Activated CD8-positive, alpha-beta T cell treated with anti-CD3 and anti-CD28 coated beads for 36 hours (primary cell): ENCODE measurements at regions not wholly inside any gene's neighbourhood (a gene's known extent, or its start where the extent isn't known, plus 50 kb on each side); places are given as distances from the start of the nearest gene placed in this dataset.

Experiments
- ATAC-seq: fragments of 200-7000 bp; cut with Tn5 transposase; one replicate; pipeline ENCODE4 v1.10.0; 2021; ENCODE audit warnings: mild to moderate bottlenecking, moderate library complexity
- CTCF ChIA-PET: fragments of 350-600 bp; sonication (Branson Sonifier 250); formaldehyde crosslinking; loops from one replicate; lab custom pipeline; 2021; ENCODE audit warnings: antibody characterized with exemption; lab: Charles Lee
- POLR2A ChIA-PET: fragments of 350-600 bp; sonication (Branson Sonifier 250); formaldehyde crosslinking; loops from one replicate; lab custom pipeline; 2021; ENCODE audit warnings: antibody characterized with exemption; lab: Charles Lee
- DNase-seq: peaks from one replicate; pipeline ENCODE4 v3.0.0-alpha.2; 2020
- H3K27ac Mint-ChIP-seq: one replicate; pipeline ENCODE4 v1.8.0; 2021; ENCODE audit warnings: mild to moderate bottlenecking, mixed read lengths
- H3K27me3 Mint-ChIP-seq: one replicate; pipeline ENCODE4 v1.8.0; 2021; ENCODE audit warnings: mixed read lengths
- H3K36me3 Mint-ChIP-seq: one replicate; pipeline ENCODE4 v1.8.0; 2021; ENCODE audit warnings: low read depth, mixed read lengths
- H3K4me1 Mint-ChIP-seq: one replicate; pipeline ENCODE4 v1.8.0; 2021; ENCODE audit warnings: low read depth, mixed read lengths
- H3K4me3 Mint-ChIP-seq: one replicate; pipeline ENCODE4 v1.8.0; 2021; ENCODE audit warnings: mild to moderate bottlenecking, moderate library complexity, mixed read lengths
- H3K9me3 Mint-ChIP-seq: one replicate; pipeline ENCODE4 v1.8.0; 2021; ENCODE audit warnings: mixed read lengths
- CTCF ChIP-seq: fragments of 200-600 bp; IDR thresholded peaks from one replicate; pipeline ENCODE4 v1.8.0; 2022; ENCODE audit warnings: antibody characterized with exemption, mild to moderate bottlenecking
- intact Hi-C: fragments of 100-400 bp; cut with micrococcal nuclease; formaldehyde crosslinking; loops from one replicate; pipeline ENCODE4 v1.10.0; 2022

GRCh38 chr9:13020146-13021040, 245.6 kb downstream of the LURAP1L start:
- H3K27me3 Mint-ChIP-seq, result no peaks in the 10 kb centered on the region
- H3K4me3 Mint-ChIP-seq, result no peak overlapping the region

GRCh38 chr9:13022756-13023155, 247.9 kb downstream of the LURAP1L start:
- CTCF ChIA-PET, result no interaction called here
- intact Hi-C loops, result loop anchor here (10.0 kb wide), 1 partner anchor 62 kb away; no protein-coding TSS in a partner anchor
- no peak for DNase-seq
- H3K27me3 Mint-ChIP-seq, result no peaks in the 10 kb centered on the region
- peaks cover 2% of the 10 kb centered on the region for H3K9me3 Mint-ChIP-seq
- no peak overlapping the region for H3K27ac Mint-ChIP-seq
- H3K36me3 Mint-ChIP-seq, result no peaks in the 10 kb centered on the region
- no peak for TF ChIP-seq CTCF
- no peak overlapping the region for H3K4me3 Mint-ChIP-seq
- ATAC-seq, result no peak
- H3K4me1 Mint-ChIP-seq, result no peaks in the 10 kb centered on the region
- POLR2A ChIA-PET, result no interaction called here

More at GRCh38 chr9:13020146-13021040, 245.6 kb downstream of the LURAP1L start:
- Mint-ChIP-seq H3K36me3 (no peaks in the 10 kb centered on the region), H3K27ac (no peak overlapping the region), H3K4me1 (no peaks in the 10 kb centered on the region), H3K9me3 (peaks cover 2% of the 10 kb centered on the region)
- no peak for TF ChIP-seq CTCF
- DNase-seq (no peak), ATAC-seq (no peak)
- ChIA-PET POLR2A (no interaction called here), CTCF (no interaction called here)
- intact Hi-C loops, result loop anchor here (10.0 kb wide), 1 partner anchor 64 kb away; no protein-coding TSS in a partner anchor

- Mint-ChIP-seq H3K27ac (no peak overlapping the region), H3K4me1 (no peaks in the 10 kb centered on the region), H3K27me3 (no peaks in the 10 kb centered on the region), H3K9me3 (peaks cover 2% of the 10 kb centered on the region), H3K4me3 (no peak overlapping the region), H3K36me3 (no peaks in the 10 kb centered on the region)
- ChIA-PET POLR2A (no interaction called here), CTCF (no interaction called here)
- no peak for TF ChIP-seq CTCF
- intact Hi-C loops, result loop anchor here (10.0 kb wide), 1 partner anchor 61 kb away; no protein-coding TSS in a partner anchor
- ATAC-seq (no peak), DNase-seq (no peak)
These were observed 248.7 kb downstream of the LURAP1L start for GRCh38 chr9:13023498-13023897.

GRCh38 chr9:13026956-13027355, 252.1 kb downstream of the LURAP1L start:
- H3K27me3 Mint-ChIP-seq, result no peaks in the 10 kb centered on the region
- H3K27ac Mint-ChIP-seq, result no peak overlapping the region
- no peaks in the 10 kb centered on the region for H3K4me1 Mint-ChIP-seq
- H3K4me3 Mint-ChIP-seq, result no peak overlapping the region
- TF ChIP-seq CTCF, result no peak
- intact Hi-C loops, result loop anchor here (10.0 kb wide), 1 partner anchor 58 kb away; no protein-coding TSS in a partner anchor
- DNase-seq (no peak), ATAC-seq (no peak)
- ChIA-PET CTCF (no interaction called here), POLR2A (no interaction called here)
- H3K9me3 Mint-ChIP-seq, result peaks cover 13% of the 10 kb centered on the region
- no peaks in the 10 kb centered on the region for H3K36me3 Mint-ChIP-seq

GRCh38 chr9:13027879-13028278, 251.6 kb downstream of the MPDZ start:
- H3K4me1 Mint-ChIP-seq, result no peaks in the 10 kb centered on the region
- ATAC-seq, result no peak
- H3K27ac Mint-ChIP-seq, result no peak overlapping the region
- H3K9me3 Mint-ChIP-seq, result peaks cover 16% of the 10 kb centered on the region
- CTCF ChIA-PET, result no interaction called here
- H3K4me3 Mint-ChIP-seq, result no peak overlapping the region
- no peak for TF ChIP-seq CTCF
- no peak for DNase-seq
- no peaks in the 10 kb centered on the region for H3K27me3 Mint-ChIP-seq
- H3K36me3 Mint-ChIP-seq, result no peaks in the 10 kb centered on the region
- intact Hi-C loops, result loop anchor here (10.0 kb wide), 1 partner anchor 57 kb away; no protein-coding TSS in a partner anchor
- POLR2A ChIA-PET, result no interaction called here
